ENCODE measurements at regions not wholly inside any gene's neighbourhood (a gene's known extent, or its start where the extent isn't known, plus 50 kb on each side); places are given as distances from the start of the nearest gene placed in this dataset.

- H3K27ac ChIP-seq (ENCODE audit: low read depth, low read length), result no peak overlapping the region
- CTCF ChIA-PET, result no interaction called here
- no peak overlapping the region for H3K4me3 ChIP-seq (ENCODE audit: low read depth, low read length)
- H3K27me3 ChIP-seq (ENCODE audit: control insufficient read depth, insufficient read depth, low read length), result no peaks in the 10 kb centered on the region
- no peak for TF ChIP-seq CTCF (IDR thresholded peaks at IDR 0.05; ENCODE audit: low read depth, low read length)
- no peaks in the 10 kb centered on the region for H3K9me3 ChIP-seq (ENCODE audit: control insufficient read depth, insufficient read depth, low read length)
- POLR2A ChIA-PET, result no interaction called here
- DNase-seq (ENCODE audit: low read depth, low spot score), result no peak
Measured at GRCh38 chr2:181273986-181274385, 183.2 kb upstream of the ITGA4 start.

GRCh38 chr2:181275643-181276070, 181.5 kb upstream of the ITGA4 start:
- Histone ChIP-seq H3K27me3 (ENCODE audit: control insufficient read depth, insufficient read depth, low read length) (no peaks in the 10 kb centered on the region), H3K9me3 (ENCODE audit: control insufficient read depth, insufficient read depth, low read length) (no peaks in the 10 kb centered on the region), H3K27ac (ENCODE audit: low read depth, low read length) (no peak overlapping the region), H3K4me3 (ENCODE audit: low read depth, low read length) (no peak overlapping the region)
- TF ChIP-seq CTCF (IDR thresholded peaks at IDR 0.05; ENCODE audit: low read depth, low read length), result no peak
- no peak for DNase-seq (ENCODE audit: low read depth, low spot score)
- ChIA-PET POLR2A (no interaction called here), CTCF (no interaction called here)

- H3K4me3 ChIP-seq (ENCODE audit: low read depth, low read length), result no peak overlapping the region
- no peak for DNase-seq (ENCODE audit: low read depth, low spot score)
- no peak for TF ChIP-seq CTCF (IDR thresholded peaks at IDR 0.05; ENCODE audit: low read depth, low read length)
- H3K27ac ChIP-seq (ENCODE audit: low read depth, low read length), result no peak overlapping the region
- no peaks in the 10 kb centered on the region for H3K9me3 ChIP-seq (ENCODE audit: control insufficient read depth, insufficient read depth, low read length)
- ChIA-PET CTCF (no interaction called here), POLR2A (no interaction called here)
- no peaks in the 10 kb centered on the region for H3K27me3 ChIP-seq (ENCODE audit: control insufficient read depth, insufficient read depth, low read length)
Measured at GRCh38 chr2:181281206-181281832, 175.9 kb upstream of the ITGA4 start.

DNA sequence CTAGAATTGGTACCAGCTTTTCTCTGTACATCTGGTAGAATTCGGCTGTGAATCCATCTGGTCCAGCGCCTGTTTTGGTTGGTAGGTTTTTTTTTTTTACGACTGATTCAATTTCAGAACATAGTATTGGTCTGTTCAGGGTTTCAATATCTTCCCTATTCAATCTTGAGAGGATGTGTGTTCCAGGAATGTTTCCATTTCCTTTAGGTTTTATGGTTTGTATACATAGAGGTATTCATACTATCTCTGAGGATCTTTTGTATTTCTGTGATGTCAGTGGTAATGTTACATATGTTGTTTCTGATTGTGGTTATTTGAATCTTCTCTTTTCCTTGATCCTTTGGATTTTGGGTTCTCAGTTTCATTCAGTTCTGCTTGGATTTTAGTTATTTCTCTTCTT, 172.1 kb upstream of the ITGA4 start:
- CTCF ChIA-PET, result interaction anchor here (0.6 kb wide), 1 partner anchor 181 kb away, joined by 4 read pairs; no protein-coding TSS in a partner anchor
- H3K27ac ChIP-seq (ENCODE audit: low read depth, low read length), result no peak overlapping the region
- POLR2A ChIA-PET, result no interaction called here
- no peak overlapping the region for H3K4me3 ChIP-seq (ENCODE audit: low read depth, low read length)
- no peak for TF ChIP-seq CTCF (IDR thresholded peaks at IDR 0.05; ENCODE audit: low read depth, low read length)
- H3K27me3 ChIP-seq (ENCODE audit: control insufficient read depth, insufficient read depth, low read length), result no peaks in the 10 kb centered on the region
- no peak for DNase-seq (ENCODE audit: low read depth, low spot score)
- H3K9me3 ChIP-seq (ENCODE audit: control insufficient read depth, insufficient read depth, low read length), result no peaks in the 10 kb centered on the region

GRCh38 chr2:181289698-181290097, 167.5 kb upstream of the ITGA4 start:
- no peaks in the 10 kb centered on the region for H3K9me3 ChIP-seq (ENCODE audit: control insufficient read depth, insufficient read depth, low read length)
- CTCF ChIA-PET, result no interaction called here
- no peak overlapping the region for H3K4me3 ChIP-seq (ENCODE audit: low read depth, low read length)
- TF ChIP-seq CTCF (IDR thresholded peaks at IDR 0.05; ENCODE audit: low read depth, low read length), result no peak
- H3K27me3 ChIP-seq (ENCODE audit: control insufficient read depth, insufficient read depth, low read length), result no peaks in the 10 kb centered on the region
- H3K27ac ChIP-seq (ENCODE audit: low read depth, low read length), result no peak overlapping the region
- DNase-seq (ENCODE audit: low read depth, low spot score), result no peak
- POLR2A ChIA-PET, result no interaction called here
